ENCODE measurements at regions not wholly inside any gene's neighbourhood (a gene's known extent, or its start where the extent isn't known, plus 50 kb on each side); places are given as distances from the start of the nearest gene placed in this dataset.

- H3K4me2 ChIP-seq (ENCODE audit: low read depth, low read length) = peak overlapping the region; percentile 56; the same call in 1 of the 2 replicates
- no peak overlapping the region for H2AFZ ChIP-seq (ENCODE audit: low read length)
- H3F3A ChIP-seq (ENCODE audit: insufficient read depth, low read length) = peaks cover 3% of the 10 kb centered on the region; the same call in 1 of the 2 replicates
- H3K79me2 ChIP-seq (ENCODE audit: low read length) = no peaks in the 10 kb centered on the region
- no peaks in the 10 kb centered on the region for H3K36me3 ChIP-seq (replicated peaks; ENCODE audit: insufficient read depth, low read length)
- DNase-seq = no peak
- H3K9me3 ChIP-seq (replicated peaks; ENCODE audit: insufficient read depth, low read length) = no peaks in the 10 kb centered on the region
- H3K9me2 ChIP-seq (replicated peaks; ENCODE audit: insufficient read depth, low read length) = no peaks in the 10 kb centered on the region
- peaks cover 35% of the 10 kb centered on the region for H3K4me1 ChIP-seq (ENCODE audit: low read length)
- H3K27me3 ChIP-seq (replicated peaks; ENCODE audit: insufficient read depth, low read length) = no peaks in the 10 kb centered on the region
- no peaks in the 10 kb centered on the region for H4K20me1 ChIP-seq (ENCODE audit: insufficient read depth, low read length)
- no peak overlapping the region for H3K4me3 ChIP-seq (ENCODE audit: low read length)
- H3K27ac ChIP-seq (ENCODE audit: low read length) = no peak overlapping the region
- no peak overlapping the region for H3K9ac ChIP-seq (ENCODE audit: low read length)
- TF ChIP-seq EZH2phosphoT487 (IDR thresholded peaks at IDR 0.05; ENCODE audit: low read length) = no peak
- no peak for TF ChIP-seq CTCF (IDR thresholded peaks at IDR 0.05; ENCODE audit: low read length)
- TF ChIP-seq EZH2 (optimal IDR thresholded peaks at IDR 0.05; ENCODE audit: low read depth, low read length) = no peak
These were observed 76.3 kb upstream of the TGM3 start for GRCh38 chr20:2219481-2220006.

- H4K20me1 ChIP-seq (ENCODE audit: insufficient read depth, low read length) = no peaks in the 10 kb centered on the region
- H3K9me3 ChIP-seq (replicated peaks; ENCODE audit: insufficient read depth, low read length) = no peaks in the 10 kb centered on the region
- TF ChIP-seq EZH2 (optimal IDR thresholded peaks at IDR 0.05; ENCODE audit: low read depth, low read length) (no peak), EZH2phosphoT487 (IDR thresholded peaks at IDR 0.05; ENCODE audit: low read length) (no peak), CTCF (IDR thresholded peaks at IDR 0.05; ENCODE audit: low read length) (no peak)
- no peaks in the 10 kb centered on the region for H3K79me2 ChIP-seq (ENCODE audit: low read length)
- H3K9me2 ChIP-seq (replicated peaks; ENCODE audit: insufficient read depth, low read length) = no peaks in the 10 kb centered on the region
- H3K9ac ChIP-seq (ENCODE audit: low read length) = no peak overlapping the region
- peaks cover 3% of the 10 kb centered on the region; the same call in 1 of the 2 replicates for H3F3A ChIP-seq (ENCODE audit: insufficient read depth, low read length)
- peak overlapping the region; percentile 32; the same call in 1 of the 2 replicates for H3K27ac ChIP-seq (ENCODE audit: low read length)
- peak overlapping the region; percentile 56 for H3K4me2 ChIP-seq (ENCODE audit: low read depth, low read length)
- H3K4me1 ChIP-seq (ENCODE audit: low read length) = peaks cover 35% of the 10 kb centered on the region
- no peak overlapping the region for H2AFZ ChIP-seq (ENCODE audit: low read length)
- H3K27me3 ChIP-seq (replicated peaks; ENCODE audit: insufficient read depth, low read length) = no peaks in the 10 kb centered on the region
- 0 out of 2 replicates have a peak overlapping the region, but pooled peaks have one; percentile 9 for H3K4me3 ChIP-seq (ENCODE audit: low read length)
- no peaks in the 10 kb centered on the region for H3K36me3 ChIP-seq (replicated peaks; ENCODE audit: insufficient read depth, low read length)
- peak; percentile 74 for DNase-seq
These were observed 75.5 kb upstream of the TGM3 start for GRCh38 chr20:2220298-2220697.

- Histone ChIP-seq H3K9ac (ENCODE audit: low read length) (no peak overlapping the region), H3K27me3 (replicated peaks; ENCODE audit: insufficient read depth, low read length) (no peaks in the 10 kb centered on the region), H3K9me3 (replicated peaks; ENCODE audit: insufficient read depth, low read length) (no peaks in the 10 kb centered on the region), H3F3A (ENCODE audit: insufficient read depth, low read length) (peaks cover 3% of the 10 kb centered on the region; the same call in 1 of the 2 replicates), H3K4me3 (ENCODE audit: low read length) (no peak overlapping the region), H3K9me2 (replicated peaks; ENCODE audit: insufficient read depth, low read length) (no peaks in the 10 kb centered on the region), H3K27ac (ENCODE audit: low read length) (no peak overlapping the region), H3K79me2 (ENCODE audit: low read length) (no peaks in the 10 kb centered on the region), H3K4me2 (ENCODE audit: low read depth, low read length) (no peak overlapping the region), H3K4me1 (ENCODE audit: low read length) (peaks cover 35% of the 10 kb centered on the region), H4K20me1 (ENCODE audit: insufficient read depth, low read length) (no peaks in the 10 kb centered on the region), H3K36me3 (replicated peaks; ENCODE audit: insufficient read depth, low read length) (no peaks in the 10 kb centered on the region), H2AFZ (ENCODE audit: low read length) (no peak overlapping the region)
- TF ChIP-seq CTCF (IDR thresholded peaks at IDR 0.05; ENCODE audit: low read length) = no peak
- TF ChIP-seq EZH2phosphoT487 (IDR thresholded peaks at IDR 0.05; ENCODE audit: low read length) = no peak
- no peak for TF ChIP-seq EZH2 (optimal IDR thresholded peaks at IDR 0.05; ENCODE audit: low read depth, low read length)
- no peak for DNase-seq
These were observed 73.9 kb upstream of the TGM3 start for GRCh38 chr20:2221921-2222320.
